GM21381 (cell line): ENCODE measurements at regions not wholly inside any gene's neighbourhood (a gene's known extent, or its start where the extent isn't known, plus 50 kb on each side); places are given as distances from the start of the nearest gene placed in this dataset.

Experiments
- ATAC-seq: cut with Tn5 transposase; IDR thresholded peaks from one replicate; pipeline ENCODE4 v1.9.1; 2021; ENCODE audit warnings: mild to moderate bottlenecking, moderate library complexity; ENCODE audit not compliant: unreplicated experiment

DNA sequence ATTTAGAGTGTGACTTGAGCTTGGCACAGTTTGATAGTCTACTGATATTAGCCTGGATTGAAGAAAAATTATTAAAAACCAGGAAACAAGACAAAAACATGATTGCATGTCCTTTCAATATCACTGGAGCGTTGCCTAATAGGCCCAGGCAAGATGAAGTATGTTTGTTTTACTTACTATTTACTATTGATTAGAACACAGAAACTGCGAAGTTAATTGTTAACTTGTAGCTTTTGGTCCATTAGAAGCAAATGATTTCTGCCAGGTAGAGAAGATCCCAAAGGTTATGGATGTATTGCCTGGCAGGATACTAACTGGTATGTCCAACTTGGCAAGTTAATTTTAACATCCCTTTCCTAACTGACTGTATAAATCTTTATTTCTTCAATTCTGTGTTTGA, 268.9 kb downstream of the ETNK1 start:
- ATAC-seq: no peak

DNA sequence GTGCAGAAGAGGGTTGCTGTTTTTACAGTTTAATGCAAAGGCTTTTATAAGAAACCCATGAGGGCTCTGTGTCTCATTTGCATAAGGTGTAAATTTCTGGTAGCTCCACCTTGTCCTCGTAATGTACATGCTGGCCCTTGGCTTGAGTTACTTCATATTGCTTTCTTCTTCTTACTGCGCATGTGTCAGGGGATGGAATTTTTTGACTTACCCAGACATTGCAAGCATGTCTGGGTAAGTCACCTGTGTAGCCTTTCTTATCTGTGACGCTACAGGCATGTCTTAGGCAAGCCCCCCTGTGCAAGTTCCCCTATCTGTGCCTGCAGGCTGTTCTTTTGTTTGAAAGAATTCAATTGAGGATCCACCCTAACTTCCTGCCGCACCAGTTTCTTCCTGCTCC, 274.2 kb downstream of the ETNK1 start:
- ATAC-seq: no peak

DNA sequence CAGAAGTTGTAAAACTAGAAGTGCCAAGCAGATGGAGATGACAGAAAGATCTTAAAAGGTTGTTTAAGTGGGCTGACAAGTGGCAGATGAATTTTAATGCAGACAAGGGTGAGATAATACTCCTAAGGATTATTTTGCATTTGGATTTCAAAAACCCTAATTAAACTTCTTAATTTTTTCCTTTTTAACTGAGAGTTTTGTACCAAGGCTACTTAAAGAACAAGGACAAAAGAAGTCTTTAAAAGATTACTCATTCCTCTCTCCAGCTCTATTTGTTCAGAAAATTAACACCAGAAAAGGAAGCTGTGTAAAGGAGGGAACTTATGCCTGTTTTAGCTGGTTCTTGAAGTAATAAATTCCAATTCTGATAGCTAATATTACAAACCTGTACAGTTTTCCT, 275.4 kb downstream of the ETNK1 start:
- ATAC-seq: no peak

- ATAC-seq: no peak
Observed at GRCh38 chr12:22904485-22904884, 279.5 kb downstream of the ETNK1 start.

- ATAC-seq: no peak
Observed at GRCh38 chr12:22916241-22916640, 291.3 kb downstream of the ETNK1 start.

DNA sequence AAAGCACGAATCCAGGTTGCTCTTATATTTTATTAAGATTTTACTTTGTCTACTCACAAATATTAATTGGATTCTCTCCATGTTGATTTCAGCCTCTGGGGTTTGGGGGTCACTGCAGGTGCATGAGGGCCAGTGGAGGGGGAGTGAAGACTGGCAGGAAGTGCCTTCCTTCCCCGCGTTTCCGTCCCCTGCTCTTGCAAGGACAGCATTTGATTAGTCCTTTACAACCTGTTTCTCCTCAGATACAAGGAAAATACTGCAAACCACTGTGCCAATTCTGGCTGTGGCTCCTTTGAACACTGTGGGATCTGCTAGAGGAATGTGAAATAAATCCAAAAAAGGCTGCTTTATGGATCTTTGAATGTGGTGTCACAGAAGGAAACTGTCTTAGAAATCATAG, 291.8 kb downstream of the ETNK1 start:
- ATAC-seq: no peak

DNA sequence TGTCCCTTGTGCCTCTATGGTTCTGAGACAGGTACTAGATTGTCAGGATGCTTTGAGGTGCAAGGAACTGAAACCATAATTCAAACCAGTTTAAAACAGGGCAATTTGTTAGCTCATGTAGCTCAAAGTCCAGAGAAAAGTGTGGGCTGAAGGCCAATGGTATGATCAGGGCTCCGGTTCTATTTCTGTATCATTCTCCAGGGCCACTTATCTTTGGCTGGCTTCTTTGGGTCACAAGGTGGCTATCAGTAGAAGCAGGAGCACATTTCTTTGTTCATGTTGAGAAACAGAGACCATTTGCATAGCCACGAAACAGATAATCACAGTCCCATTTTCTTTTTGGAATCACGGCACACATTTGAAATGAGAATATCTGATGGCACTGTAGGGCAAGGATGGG, 294.9 kb downstream of the ETNK1 start:
- no peak for ATAC-seq

DNA sequence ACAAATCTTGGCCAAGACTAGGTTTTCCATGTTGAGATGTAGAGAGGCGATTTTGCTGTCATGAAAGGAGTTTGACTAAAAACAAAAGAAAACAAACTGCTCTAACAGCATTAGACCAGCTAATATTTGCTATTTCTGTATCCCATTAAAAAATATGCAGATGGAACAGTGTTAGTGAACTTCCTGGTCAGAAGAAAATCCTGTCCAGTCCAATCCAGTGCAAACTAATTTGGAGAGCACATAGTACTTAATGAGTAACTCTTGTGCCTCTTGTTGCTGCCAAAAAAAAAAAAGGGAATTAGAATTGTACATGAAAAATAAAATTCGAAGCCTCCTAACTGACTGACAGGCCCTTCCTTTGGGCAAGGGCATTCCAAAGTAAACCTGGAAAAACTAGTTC, 298.8 kb downstream of the ETNK1 start:
- ATAC-seq: no peak

GRCh38 chr12:22924391-22924790, 299.4 kb downstream of the ETNK1 start:
- ATAC-seq: no peak

- no peak for ATAC-seq
Observed at GRCh38 chr12:22925623-22926022, 300.7 kb downstream of the ETNK1 start.

DNA sequence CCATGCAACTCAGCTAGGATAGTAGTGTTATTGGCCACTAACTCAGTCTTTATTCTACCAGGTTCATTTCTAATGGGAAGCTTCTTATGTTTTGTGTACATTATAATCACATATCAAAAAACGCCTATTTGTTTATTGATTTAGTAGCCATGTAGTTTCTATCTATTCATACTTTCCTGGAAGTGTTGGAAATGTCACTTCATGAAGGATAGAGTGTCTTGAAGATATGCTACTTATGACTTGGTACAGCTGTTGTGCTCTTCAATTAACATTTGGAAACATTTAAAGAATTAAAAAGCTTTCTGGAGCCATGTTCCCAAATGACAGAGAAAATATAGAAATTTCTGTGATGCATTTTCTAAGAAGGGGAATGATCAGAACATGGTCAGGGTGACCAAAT, 307.5 kb downstream of the ETNK1 start:
- ATAC-seq: no peak

DNA sequence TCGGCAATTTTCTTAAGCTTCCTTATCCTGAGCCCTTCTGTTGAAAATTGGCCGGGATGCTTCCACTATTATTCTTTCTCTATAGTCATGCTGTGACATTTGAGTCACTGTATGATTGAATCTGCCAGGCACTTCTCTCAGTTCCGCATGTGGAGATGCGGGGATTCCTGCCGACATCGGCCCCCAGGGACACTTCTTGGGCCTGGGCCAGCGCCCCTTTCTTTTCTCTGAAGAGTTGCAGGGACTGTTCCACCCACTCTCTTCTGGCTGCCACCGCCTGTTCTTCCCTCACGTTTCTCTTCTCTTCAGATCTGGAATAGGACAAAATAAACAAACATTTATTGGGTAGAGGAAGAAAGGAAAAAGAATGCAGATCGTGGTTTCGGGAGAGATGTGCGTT, 310.1 kb downstream of the ETNK1 start:
- no peak for ATAC-seq

DNA sequence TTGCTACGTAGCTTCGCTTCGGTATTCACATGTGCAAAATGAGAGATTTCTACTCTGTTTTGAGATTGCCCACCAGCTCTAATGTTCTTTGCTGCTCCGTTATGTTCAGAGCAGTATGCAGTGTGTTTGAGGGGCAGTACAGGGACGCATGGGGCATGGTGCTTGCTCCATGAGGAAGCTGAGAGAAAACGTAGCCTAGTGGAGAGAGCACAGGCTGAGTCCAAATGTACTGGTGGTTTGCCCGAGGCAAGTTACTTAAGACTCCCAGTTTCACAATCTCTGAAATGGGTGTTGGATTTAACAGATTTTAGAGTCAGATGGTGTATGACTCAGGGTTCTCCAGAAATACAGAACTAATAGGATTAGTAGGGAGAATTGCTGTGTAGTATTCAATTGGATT, 310.5 kb downstream of the ETNK1 start:
- no peak for ATAC-seq

- ATAC-seq: no peak
Observed at GRCh38 chr12:22938323-22938722, 313.4 kb downstream of the ETNK1 start.

DNA sequence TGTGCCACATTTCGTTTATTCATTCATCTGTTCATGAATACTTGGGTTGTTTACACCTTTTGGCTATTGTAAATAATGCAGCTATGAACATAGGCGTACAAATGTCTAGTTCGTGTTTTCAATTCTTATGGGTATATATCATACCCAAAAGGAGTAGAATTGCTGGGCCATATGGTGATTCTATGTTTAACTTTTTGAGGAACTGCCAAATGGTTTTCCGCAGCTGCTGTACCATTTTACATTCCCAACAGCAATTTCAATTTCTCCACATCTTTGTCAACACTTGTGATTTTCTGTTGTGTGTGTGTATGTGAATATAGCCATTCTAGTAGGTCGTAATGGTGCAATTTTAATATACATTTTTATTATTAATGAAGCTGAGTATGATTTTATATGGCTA, 326.2 kb downstream of the ETNK1 start:
- no peak for ATAC-seq

DNA sequence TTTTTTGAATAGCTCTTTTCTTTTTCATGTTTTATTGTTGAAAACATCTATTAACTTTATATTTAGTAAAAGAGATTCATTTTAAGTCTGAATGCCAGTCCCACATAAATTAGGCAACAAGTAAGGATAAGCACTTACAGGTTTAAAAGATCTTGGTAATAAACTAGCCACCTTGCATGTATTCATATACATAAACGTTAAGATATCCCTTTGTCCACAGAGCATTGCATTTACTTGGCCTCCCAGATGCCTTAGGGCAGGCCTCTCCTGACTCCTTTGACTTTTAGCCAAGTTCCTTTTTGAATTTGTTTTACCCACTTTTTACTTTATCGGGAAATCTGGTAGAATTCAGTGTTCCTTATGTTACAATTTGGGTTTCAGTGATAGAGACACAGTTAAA, 331.7 kb downstream of the ETNK1 start:
- ATAC-seq: no peak

- no peak for ATAC-seq
Observed at GRCh38 chr12:22967171-22967570, 342.2 kb downstream of the ETNK1 start.

GRCh38 chr12:22969521-22969920, 344.6 kb downstream of the ETNK1 start:
- no peak for ATAC-seq

GRCh38 chr12:22971247-22971646, 346.3 kb downstream of the ETNK1 start:
- ATAC-seq: no peak

- ATAC-seq: no peak
Observed at GRCh38 chr12:22971701-22972191, 346.8 kb downstream of the ETNK1 start.

GRCh38 chr12:22974865-22975264, 349.9 kb downstream of the ETNK1 start:
- ATAC-seq: no peak

DNA sequence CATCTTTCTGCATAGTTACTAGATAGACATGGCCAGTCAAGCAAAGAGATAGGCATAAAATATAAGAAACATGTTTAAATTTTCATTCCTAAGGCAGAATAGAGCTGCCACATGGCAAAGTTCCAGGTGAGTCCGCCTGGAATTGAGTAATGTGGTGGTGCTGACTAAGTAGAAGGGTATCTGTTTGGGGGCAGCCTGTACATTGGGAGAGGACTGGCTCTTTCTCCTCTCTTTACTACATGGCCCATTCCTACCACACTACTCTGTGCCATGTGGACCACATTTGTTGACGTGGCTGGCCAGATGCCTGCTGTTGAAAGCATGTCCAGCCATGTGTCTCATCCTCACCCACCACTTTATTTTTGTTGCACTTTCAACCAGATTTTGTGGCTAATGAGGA, 354.0 kb downstream of the ETNK1 start:
- ATAC-seq: no peak

DNA sequence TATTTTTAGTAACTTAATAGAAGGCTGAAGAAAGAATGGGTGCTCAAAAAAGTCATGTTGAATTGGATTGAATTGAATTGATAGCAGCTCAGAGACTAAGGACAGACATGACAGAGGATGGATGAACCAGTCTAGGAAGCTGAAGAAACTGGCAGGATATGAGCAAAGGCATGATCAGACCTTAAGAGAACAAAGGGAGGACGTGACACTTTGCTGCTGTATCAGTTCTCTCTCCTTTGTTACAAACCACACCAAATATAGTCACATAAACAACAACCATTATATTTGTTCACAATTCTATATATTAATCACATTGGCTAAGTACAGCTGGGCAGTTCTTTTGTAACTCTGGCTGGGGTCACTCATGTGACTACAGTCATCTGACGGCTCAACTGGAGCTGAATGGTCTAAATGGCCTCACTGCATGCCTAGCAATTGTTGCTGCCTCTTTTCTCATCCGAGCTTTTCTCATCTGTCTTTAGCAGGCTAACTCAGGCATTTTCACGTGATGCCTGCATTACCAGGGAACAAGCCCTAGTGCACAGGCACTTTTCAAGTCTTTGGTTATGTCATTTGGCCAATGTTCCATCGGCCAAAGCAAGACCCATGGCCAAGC, 355.0 kb downstream of the ETNK1 start:
- no peak for ATAC-seq
